MV-4-11 (cell line): ENCODE measurements at regions not wholly inside any gene's neighbourhood (a gene's known extent, or its start where the extent isn't known, plus 50 kb on each side); places are given as distances from the start of the nearest gene placed in this dataset.

ENCODE experiments used
- DNase-seq: peaks from one replicate; lab custom pipeline; 2025; lab: John Stamatoyannopoulos, UW

DNA sequence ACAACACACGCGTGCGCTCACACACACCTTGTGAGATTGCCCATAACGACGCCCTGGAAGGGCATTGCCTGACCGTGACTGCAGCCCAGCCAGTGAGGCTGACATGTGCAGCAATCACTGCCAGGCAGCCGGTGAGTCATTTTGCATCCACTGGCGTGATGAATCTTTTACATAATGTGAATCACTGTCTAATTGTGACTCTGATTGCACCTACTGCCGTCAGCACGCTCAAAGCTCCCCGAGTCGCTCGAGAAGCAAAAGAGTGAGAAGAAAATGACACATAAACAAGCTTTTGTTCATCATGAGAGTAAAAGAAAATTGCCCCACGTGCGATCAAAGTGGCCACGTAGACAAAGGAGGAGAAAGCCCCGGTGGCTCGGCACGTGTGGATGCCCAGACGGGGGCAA lies 117.4 kb upstream of the PFKP start:
- no peak for DNase-seq

- no peak for DNase-seq
These were observed 118.0 kb upstream of the PFKP start for GRCh38 chr10:2949221-2949947.

GRCh38 chr10:2948127-2948854 lies 119.1 kb upstream of the PFKP start:
- no peak for DNase-seq

- no peak for DNase-seq
These were observed 122.6 kb upstream of the PFKP start for GRCh38 chr10:2944788-2945187.

GRCh38 chr10:2943932-2944614 lies 123.3 kb upstream of the PFKP start:
- no peak for DNase-seq

DNA sequence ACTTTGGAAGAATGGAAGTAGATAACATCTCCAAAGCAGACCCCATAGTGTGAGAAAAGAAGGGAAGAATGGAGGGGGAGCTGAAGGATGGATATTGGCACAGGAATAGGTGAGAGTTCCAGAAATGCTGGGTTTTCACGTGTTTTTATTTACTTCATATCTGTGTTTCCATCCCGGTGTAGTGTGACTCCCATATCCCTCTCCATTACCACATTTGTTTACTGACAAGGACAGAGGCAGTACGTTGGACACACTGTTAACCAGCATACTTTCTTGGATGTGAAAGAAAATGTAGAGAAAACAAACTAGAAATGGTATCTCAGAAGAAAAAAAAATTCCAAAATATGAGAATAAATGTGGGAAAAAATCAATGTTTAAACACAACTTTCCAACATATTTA lies 124.4 kb upstream of the PFKP start:
- DNase-seq: no peak

DNA sequence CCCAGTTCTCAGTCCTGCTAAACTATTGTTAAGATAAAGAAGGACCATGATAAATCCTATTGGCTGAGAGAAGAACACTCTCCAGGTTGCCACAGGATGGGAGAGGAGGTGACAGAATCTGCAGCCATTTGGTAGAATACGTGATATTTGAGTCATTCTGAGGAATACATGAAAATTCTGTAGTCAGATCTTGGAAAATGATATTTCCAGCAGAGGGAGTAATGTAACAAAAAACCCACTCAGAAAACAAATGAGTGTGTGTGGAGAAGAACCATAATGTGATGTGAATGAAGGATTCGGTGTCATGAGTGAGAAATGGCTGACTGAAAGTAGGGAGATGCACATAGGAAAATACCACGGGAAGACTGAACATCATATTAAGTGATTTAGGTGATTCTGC lies 128.5 kb upstream of the PFKP start:
- peak; percentile 6 for DNase-seq

DNA sequence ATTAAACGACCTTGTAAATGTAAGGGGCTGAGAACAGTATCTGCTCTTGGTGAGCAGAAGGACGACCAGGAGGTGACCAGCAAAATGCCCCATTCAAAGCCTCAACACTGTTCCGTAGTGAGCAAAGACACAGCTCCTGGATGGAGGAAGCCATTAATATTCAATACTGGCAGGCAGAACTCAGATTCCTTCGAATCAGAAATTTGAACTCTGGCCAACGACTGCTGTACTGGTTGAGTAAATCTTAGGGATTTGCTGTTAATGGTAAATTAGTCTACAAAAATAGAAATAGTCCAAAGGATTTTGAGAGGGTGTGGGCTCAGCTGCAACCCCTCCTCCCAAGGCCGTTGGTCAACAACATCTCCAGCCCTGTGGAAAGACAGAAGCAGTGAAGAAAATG lies 130.5 kb upstream of the PFKP start:
- no peak for DNase-seq

DNA sequence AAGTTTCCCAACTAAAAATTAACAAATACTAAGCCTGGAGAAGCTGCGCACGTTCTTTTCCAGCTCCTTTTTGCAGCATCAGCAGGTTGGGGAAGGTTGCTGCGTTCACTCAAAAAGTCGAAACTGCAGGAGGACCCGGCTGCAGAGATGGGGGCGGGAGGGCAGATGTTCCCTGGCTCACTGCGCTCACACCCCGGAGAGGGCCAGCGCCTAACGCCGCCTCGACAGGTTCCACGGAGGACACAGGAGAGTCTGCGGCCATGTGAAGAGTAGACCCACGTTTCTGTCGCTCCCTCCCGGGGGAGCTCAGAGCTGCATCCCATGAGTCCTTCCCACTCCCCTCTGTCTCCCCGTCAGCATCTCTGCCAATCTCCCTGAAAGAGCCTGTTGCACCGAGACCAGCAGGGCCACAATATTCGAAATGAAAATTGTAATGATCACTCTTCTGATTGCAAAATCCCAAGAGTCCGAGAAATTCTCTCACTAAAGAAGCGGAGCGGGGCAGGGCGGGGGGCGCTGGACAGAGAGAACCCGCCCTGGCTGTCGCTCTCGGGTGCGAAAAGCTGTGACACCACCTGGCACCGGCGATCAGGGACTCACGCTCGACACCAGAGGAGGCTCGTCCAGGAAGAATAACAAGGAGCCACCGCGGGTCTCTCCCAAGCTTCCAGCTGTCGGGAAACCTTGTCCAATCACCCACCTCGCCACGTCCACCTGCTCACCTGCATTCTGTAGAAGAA lies 131.5 kb upstream of the PFKP start:
- DNase-seq: no peak

DNA sequence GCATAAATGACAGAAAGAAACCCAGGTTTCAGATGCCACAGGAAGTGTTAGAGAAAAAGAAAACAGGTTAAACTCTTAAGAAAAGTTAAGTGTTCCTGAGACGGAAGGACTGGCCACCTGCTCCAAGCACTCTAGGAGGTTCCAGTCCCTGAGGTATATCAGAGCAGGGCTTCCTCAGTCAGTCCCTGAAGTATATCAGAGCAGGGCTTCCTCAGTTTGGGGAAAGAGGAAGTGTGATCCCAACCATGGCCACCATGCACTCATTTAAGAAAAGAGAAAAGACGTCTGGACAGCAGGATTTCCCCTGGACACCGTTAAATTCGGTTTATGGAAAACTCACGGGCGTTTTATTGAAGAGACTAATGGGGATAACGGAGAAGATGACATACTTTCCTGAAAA lies 133.4 kb upstream of the PFKP start:
- DNase-seq: peak; percentile 67

- DNase-seq: no peak
These were observed 133.8 kb upstream of the PFKP start for GRCh38 chr10:2933519-2933918.

GRCh38 chr10:2933071-2933470 lies 134.3 kb upstream of the PFKP start:
- DNase-seq: no peak

DNA sequence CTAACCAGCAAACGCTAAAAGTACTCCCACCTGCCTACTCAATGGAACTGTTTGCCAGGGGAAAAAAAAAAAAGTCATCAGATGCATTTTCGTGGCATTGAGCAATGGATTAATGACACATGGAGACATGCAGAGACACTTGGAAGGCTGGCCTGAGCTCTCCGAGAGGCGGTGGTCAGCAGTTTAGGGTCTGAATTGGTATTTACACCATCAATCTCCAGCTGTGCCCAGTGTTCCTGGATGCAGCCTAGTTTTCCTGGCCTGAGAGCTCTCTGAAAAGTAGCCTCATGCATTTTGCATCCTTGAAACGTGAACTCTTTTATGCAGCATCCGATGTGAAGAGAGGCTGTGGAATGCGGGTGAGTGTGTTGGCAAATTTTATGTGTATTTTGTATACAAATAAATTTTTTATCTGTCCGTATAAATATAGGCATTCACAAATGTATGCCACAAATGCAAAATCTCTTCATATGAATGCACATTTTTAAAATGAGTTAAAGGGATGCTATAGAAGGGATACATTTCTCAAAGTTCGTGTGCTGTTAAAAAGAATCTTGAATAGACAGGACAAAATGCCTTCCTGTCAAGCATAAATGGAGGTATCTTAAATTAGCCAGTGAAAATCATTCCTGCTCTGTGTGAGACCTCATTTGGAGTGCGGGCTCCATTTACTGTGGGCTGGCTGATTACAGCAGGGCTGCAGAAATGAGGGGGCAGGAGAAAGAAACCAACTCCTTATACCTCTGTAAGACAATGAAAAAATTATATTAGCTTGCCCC lies 137.7 kb upstream of the PFKP start:
- DNase-seq: no peak

DNA sequence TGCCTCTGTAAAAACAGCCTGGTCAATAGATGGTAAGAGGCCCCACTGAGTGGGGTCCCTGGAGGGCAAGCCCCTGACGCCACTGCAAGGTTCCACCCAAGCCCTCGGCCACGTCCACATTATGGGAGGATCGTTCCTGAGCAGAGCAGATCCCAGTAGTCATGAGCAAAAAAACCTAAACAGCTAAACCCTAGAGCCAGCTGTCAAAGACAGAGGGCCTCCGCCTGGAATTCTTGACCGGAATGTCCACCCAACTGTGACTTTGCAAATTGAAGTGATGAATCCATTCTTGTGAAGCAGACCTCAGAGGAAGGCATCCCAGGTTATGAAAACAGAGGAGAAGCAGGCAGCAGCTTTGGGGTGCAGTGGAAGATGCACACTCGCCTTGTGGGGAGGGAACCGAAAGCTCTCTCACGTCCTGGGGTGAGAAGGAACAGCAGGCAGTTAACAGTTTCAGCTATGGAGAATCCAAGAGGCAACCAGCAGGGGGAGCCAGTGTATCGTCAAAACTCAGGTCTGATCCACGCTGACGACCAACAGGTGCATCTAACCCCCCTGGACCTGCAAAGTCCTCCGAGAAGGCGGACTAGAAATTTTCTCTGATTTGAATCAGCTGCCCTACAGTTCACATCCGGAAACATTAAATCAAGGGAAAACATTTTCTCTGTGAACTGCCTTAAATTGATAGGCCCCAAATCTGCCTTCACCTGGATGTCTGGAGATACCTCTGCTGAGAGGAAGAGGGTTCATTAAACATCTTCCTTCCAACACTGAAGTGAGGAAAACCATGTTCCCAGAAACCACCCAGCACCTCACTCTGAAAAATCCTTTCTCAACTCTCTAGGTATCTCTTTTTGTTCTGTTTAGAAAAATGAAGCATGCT lies 139.1 kb upstream of the PFKP start:
- DNase-seq: peak; percentile 75

GRCh38 chr10:2926918-2927660 lies 140.3 kb upstream of the PFKP start:
- no peak for DNase-seq

DNA sequence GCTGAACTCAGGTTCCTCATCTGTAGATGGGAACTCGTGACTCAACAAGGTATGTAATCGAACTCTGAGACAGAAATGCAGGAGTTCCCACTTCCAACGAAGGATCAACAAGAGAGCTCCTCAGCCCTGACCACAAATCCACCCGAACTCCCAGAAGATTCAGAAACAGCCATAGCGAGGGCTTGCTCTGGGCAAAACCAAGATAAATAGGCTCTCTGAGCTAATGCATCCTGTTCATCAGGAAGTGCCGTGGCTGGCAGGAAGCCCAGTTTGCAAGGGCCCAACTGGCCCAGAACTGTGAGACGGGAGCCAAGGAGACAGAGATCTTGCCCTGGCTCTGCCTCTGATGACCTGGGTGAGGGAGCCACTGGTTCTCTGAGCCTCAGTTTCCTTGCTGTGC lies 141.7 kb upstream of the PFKP start:
- DNase-seq: peak; percentile 58

- DNase-seq: no peak
These were observed 142.9 kb upstream of the PFKP start for GRCh38 chr10:2924431-2924830.

GRCh38 chr10:2921956-2922680 lies 145.2 kb upstream of the PFKP start:
- DNase-seq: peak; percentile 27

- no peak for DNase-seq
These were observed 146.7 kb upstream of the PFKP start for GRCh38 chr10:2920637-2921036.
